ENCODE measurements at regions not wholly inside any gene's neighbourhood (a gene's known extent, or its start where the extent isn't known, plus 50 kb on each side); places are given as distances from the start of the nearest gene placed in this dataset.

DNA sequence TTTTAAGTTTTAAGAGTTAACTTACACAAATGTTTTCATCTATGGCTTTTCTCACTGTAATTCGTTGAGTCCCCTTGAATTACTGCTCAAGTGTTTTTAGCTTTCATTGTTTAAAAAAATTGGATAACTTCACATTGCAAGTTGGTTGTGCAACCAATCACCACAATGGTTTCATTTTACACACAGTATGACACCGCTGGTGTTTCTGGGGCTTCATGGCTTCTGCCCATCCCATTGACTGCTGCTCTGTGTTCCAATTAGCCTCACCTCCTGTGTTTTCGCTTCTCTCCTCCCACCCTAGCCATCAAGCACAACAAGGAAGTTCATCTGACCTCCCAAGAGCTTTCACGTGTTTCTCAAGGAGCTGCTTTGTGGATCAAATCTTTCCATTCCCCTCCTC, 199.1 kb upstream of the CHAC2 start:
- H3K9me3 Mint-ChIP-seq, result no peaks in the 10 kb centered on the region
- TF ChIP-seq, protein P1, sequence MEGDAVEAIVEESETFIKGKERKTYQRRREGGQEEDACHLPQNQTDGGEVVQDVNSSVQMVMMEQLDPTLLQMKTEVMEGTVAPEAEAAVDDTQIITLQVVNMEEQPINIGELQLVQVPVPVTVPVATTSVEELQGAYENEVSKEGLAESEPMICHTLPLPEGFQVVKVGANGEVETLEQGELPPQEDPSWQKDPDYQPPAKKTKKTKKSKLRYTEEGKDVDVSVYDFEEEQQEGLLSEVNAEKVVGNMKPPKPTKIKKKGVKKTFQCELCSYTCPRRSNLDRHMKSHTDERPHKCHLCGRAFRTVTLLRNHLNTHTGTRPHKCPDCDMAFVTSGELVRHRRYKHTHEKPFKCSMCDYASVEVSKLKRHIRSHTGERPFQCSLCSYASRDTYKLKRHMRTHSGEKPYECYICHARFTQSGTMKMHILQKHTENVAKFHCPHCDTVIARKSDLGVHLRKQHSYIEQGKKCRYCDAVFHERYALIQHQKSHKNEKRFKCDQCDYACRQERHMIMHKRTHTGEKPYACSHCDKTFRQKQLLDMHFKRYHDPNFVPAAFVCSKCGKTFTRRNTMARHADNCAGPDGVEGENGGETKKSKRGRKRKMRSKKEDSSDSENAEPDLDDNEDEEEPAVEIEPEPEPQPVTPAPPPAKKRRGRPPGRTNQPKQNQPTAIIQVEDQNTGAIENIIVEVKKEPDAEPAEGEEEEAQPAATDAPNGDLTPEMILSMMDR (IDR thresholded peaks at IDR 0.05), result no peak
- DNase-seq, result no peak
- no peaks in the 10 kb centered on the region for H3K36me3 Mint-ChIP-seq (ENCODE audit: low read depth)
- no peaks in the 10 kb centered on the region for H3K27me3 Mint-ChIP-seq (ENCODE audit: low read depth, poor library complexity)
- H3K27ac Mint-ChIP-seq, result peak overlapping the region; percentile 70
- no peak overlapping the region for H3K4me3 Mint-ChIP-seq
- peaks cover 4% of the 10 kb centered on the region for H3K4me1 Mint-ChIP-seq

DNA sequence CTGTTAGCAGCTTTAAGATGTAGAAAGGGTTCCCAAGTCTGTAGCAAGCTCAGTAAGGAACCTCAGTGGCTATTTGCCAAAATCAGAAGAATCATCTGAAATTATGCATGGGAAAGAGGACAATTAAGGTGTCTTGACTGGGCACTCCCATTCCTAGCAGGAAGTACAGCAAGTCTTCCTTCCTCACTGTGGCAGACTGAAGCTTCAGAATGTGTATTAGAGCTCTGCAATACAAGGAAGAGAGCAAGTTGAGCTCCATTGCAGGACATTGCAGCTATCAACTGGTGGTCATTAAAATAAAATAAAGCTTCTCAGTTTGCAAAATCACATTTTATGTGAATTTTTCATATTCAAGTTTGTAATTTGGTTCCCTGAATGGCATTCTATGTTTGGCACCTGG, 200.5 kb upstream of the CHAC2 start:
- no peak overlapping the region for H3K27ac Mint-ChIP-seq

DNA sequence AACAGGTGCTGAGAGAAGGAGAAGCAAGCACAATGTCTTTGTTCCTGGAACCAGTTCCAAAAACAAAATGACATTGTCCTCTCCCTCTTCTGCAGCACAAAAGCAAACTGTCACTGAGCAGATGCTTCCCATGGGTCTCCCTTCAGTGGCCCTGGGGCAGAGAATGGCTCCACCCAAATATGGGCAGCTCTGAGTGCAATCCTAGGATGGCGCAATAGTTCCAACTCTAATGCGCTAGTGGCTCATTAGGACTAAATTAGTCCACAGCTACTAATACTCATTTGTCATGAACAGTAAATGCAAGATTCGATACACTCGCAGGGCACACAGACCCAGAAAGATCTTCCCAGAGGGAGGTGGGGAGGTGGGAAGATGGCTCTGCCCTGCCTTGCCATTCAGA, 205.2 kb upstream of the CHAC2 start:
- no peaks in the 10 kb centered on the region for H3K36me3 Mint-ChIP-seq (ENCODE audit: low read depth)
- H3K27ac Mint-ChIP-seq, result no peak overlapping the region
- H3K4me3 Mint-ChIP-seq, result no peak overlapping the region
- peaks cover 8% of the 10 kb centered on the region for H3K9me3 Mint-ChIP-seq
- TF ChIP-seq, protein P1 (IDR thresholded peaks at IDR 0.05), result no peak
- no peaks in the 10 kb centered on the region for H3K27me3 Mint-ChIP-seq (ENCODE audit: low read depth, poor library complexity)
- no peak for DNase-seq
- H3K4me1 Mint-ChIP-seq, result no peaks in the 10 kb centered on the region

More for the DNA sequence above, 200.5 kb upstream of the CHAC2 start:
- no peak for DNase-seq
- TF ChIP-seq, protein P1 (IDR thresholded peaks at IDR 0.05), result no peak
- peaks cover 4% of the 10 kb centered on the region for H3K4me1 Mint-ChIP-seq
- no peak overlapping the region for H3K4me3 Mint-ChIP-seq
- no peaks in the 10 kb centered on the region for H3K9me3 Mint-ChIP-seq
- H3K36me3 Mint-ChIP-seq (ENCODE audit: low read depth), result no peaks in the 10 kb centered on the region
- no peaks in the 10 kb centered on the region for H3K27me3 Mint-ChIP-seq (ENCODE audit: low read depth, poor library complexity)

DNA sequence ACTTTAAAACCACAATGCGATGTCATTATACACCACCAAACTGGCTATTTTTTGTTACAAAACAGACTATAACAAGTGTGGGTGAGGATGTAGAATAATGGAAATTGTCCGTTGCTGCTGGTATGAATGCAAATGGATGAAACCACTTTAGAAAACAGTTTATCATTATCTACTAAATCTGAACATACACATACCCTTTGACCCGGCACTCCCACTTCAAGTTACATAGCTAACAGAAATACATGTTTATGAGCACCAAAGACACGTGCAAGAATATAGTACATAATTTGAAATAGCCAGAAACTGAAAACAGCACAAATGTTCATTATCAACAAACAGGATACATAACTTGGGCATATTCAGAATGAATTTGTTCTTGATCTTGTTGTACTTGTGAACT, 206.4 kb upstream of the CHAC2 start:
- Mint-ChIP-seq H3K9me3 (peaks cover 12% of the 10 kb centered on the region), H3K36me3 (ENCODE audit: low read depth) (no peaks in the 10 kb centered on the region), H3K4me1 (no peaks in the 10 kb centered on the region), H3K27ac (no peak overlapping the region), H3K27me3 (ENCODE audit: low read depth, poor library complexity) (no peaks in the 10 kb centered on the region), H3K4me3 (no peak overlapping the region)
- no peak for DNase-seq
- TF ChIP-seq, protein P1 (IDR thresholded peaks at IDR 0.05), result no peak

DNA sequence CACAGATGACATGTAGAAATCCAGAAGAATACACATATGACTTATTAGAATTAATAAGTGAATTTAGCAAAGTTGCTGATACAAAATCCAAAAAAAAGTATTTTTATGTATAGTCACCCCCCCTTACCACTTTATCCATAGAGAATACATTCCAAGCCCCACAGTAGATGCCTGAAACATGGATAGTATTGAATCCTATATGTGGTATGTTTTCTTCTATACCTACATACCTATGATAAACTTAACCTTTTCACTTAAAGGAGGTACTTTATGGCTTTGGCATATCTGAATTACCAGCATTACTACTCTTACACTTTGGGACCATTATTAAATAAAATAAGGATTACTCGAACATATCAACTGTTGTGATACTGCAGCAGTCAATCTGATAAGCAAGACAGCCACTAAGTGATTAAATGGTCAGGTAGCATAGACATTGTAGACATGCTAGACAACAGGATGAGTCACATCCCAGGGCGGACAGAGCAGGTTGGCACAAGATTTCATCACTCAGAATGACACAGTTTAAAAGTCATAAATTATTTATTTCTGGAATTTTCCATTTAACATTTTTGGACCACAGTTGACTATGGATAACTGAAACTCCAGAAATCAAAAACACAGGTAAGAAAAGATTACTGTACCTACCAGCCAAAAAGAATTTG, 208.2 kb upstream of the CHAC2 start:
- Mint-ChIP-seq H3K4me1 (no peaks in the 10 kb centered on the region), H3K9me3 (peaks cover 12% of the 10 kb centered on the region), H3K4me3 (no peak overlapping the region), H3K27ac (no peak overlapping the region), H3K36me3 (ENCODE audit: low read depth) (no peaks in the 10 kb centered on the region), H3K27me3 (ENCODE audit: low read depth, poor library complexity) (no peaks in the 10 kb centered on the region)
- no peak for DNase-seq
- TF ChIP-seq, protein P1 (IDR thresholded peaks at IDR 0.05), result no peak

DNA sequence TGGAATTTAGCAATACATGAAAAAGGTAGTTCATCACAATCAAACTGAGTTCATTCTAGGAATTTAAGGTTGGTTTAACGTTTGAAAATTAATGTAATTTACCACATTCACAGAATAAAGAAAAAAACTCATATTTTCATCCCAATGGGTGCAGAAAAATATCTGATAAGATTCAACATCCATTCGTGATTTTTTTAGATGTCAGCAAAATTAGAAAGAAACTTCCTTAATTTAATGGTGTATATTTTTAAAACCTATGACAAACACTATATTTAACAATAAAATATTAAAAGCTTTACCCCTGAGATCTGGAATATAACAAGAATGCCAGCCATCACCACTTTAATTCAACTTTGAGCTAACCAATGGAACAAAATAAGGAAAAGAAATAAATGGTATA, 208.7 kb upstream of the CHAC2 start:
- Mint-ChIP-seq H3K27me3 (ENCODE audit: low read depth, poor library complexity) (no peaks in the 10 kb centered on the region), H3K4me3 (no peak overlapping the region), H3K27ac (no peak overlapping the region), H3K9me3 (peaks cover 12% of the 10 kb centered on the region), H3K36me3 (ENCODE audit: low read depth) (no peaks in the 10 kb centered on the region), H3K4me1 (no peaks in the 10 kb centered on the region)
- DNase-seq, result no peak
- TF ChIP-seq, protein P1 (IDR thresholded peaks at IDR 0.05), result no peak
